GM23248 (cell line): ENCODE measurements at regions not wholly inside any gene's neighbourhood (a gene's known extent, or its start where the extent isn't known, plus 50 kb on each side); places are given as distances from the start of the nearest gene placed in this dataset.

ENCODE experiments used
- DNase-seq: peaks from one replicate; pipeline ENCODE4 v3.0.0-alpha.2; 2015
- H2AFZ ChIP-seq: fragments of 200-600 bp; sonication (generic); 2 replicates; pipeline ENCODE4 v1.6.1; 2016; ENCODE audit warnings: antibody characterized with exemption
- H3F3A ChIP-seq: fragments of 200-600 bp; sonication (generic); 2 replicates; pipeline ENCODE4 v1.6.1; 2016; ENCODE audit warnings: mild to moderate bottlenecking, antibody characterized with exemption, mixed run types; ENCODE audit not compliant: insufficient read depth
- H3K27ac ChIP-seq: fragments of 200-600 bp; sonication (generic); 2 replicates; pipeline ENCODE4 v1.5.1; 2016; ENCODE audit warnings: mild to moderate bottlenecking
- H3K27me3 ChIP-seq: fragments of 200-600 bp; sonication (generic); replicated peaks from 2 replicates; pipeline ENCODE4 v1.6.1; 2016; ENCODE audit warnings: mild to moderate bottlenecking; ENCODE audit not compliant: insufficient read depth
- H3K36me3 ChIP-seq: fragments of 200-600 bp; sonication (generic); 2 replicates; pipeline ENCODE4 v1.6.1; 2016; ENCODE audit warnings: low read depth, mild to moderate bottlenecking
- H3K4me1 ChIP-seq: fragments of 200-600 bp; sonication (generic); 2 replicates; pipeline ENCODE4 v1.6.1; 2016; ENCODE audit warnings: mild to moderate bottlenecking; ENCODE audit not compliant: insufficient read depth
- H3K4me2 ChIP-seq: fragments of 200-600 bp; sonication (generic); one replicate; pipeline ENCODE4 v1.6.1; 2016; ENCODE audit warnings: mild to moderate bottlenecking; ENCODE audit not compliant: unreplicated experiment
- H3K4me3 ChIP-seq: fragments of 200-600 bp; sonication (generic); 2 replicates; pipeline ENCODE4 v1.5.1; 2016; ENCODE audit warnings: mild to moderate bottlenecking
- H3K79me2 ChIP-seq: fragments of 200-600 bp; sonication (generic); 2 replicates; pipeline ENCODE4 v1.6.1; 2016; ENCODE audit warnings: mild to moderate bottlenecking; ENCODE audit not compliant: insufficient read depth
- H3K9ac ChIP-seq: fragments of 200-600 bp; sonication (generic); 2 replicates; pipeline ENCODE4 v1.6.1; 2016; ENCODE audit warnings: mild to moderate bottlenecking
- H3K9me2 ChIP-seq: fragments of 200-600 bp; sonication (generic); 2 replicates; pipeline ENCODE4 v1.6.1; 2016; ENCODE audit warnings: mixed run types, mild to moderate bottlenecking, moderate library complexity; ENCODE audit not compliant: insufficient read depth
- H3K9me3 ChIP-seq: fragments of 200-600 bp; sonication (generic); one replicate; pipeline ENCODE4 v1.6.1; 2017; ENCODE audit warnings: low read depth
- H4K20me1 ChIP-seq: fragments of 200-600 bp; sonication (generic); 2 replicates; pipeline ENCODE4 v1.6.0; 2016; ENCODE audit not compliant: insufficient read depth
- EZH2 ChIP-seq: fragments of 200-600 bp; sonication (generic); IDR thresholded peaks from 2 replicates; pipeline ENCODE4 v1.6.1; 2018; ENCODE audit warnings: antibody characterized with exemption, mild to moderate bottlenecking; ENCODE audit not compliant: insufficient read depth, poor library complexity, severe bottlenecking
- EZH2phosphoT487 ChIP-seq: fragments of 200-600 bp; sonication (generic); IDR thresholded peaks from 2 replicates; pipeline ENCODE4 v1.6.1; 2018; ENCODE audit warnings: antibody characterized with exemption, moderate library complexity, mild to moderate bottlenecking, low read depth; ENCODE audit not compliant: insufficient read depth
- WGBS, 2 experiments: methylation state at CpG; one replicate each; pipeline ENCODE4 v1.1.6; 2015 to 2017; ENCODE audit warnings: low lambda C conversion rate in 2 of 2, low coverage in 1 of 2; ENCODE audit errors: missing lambda C conversion rate in 2 of 2; 5-methylcytosine and 5-hydroxymethylcytosine counted together
- in situ Hi-C: fragments of 300-500 bp; cut with MboI; formaldehyde crosslinking; loops from 2 replicates; pipeline ENCODE4 v1.15.0; 2020

GRCh38 chr6:99808992-99809391 is 185.0 kb downstream of the MCHR2 start:
- no peaks in the 10 kb centered on the region for H3K79me2 ChIP-seq
- no peak overlapping the region for H3K9ac ChIP-seq
- H3K4me3 ChIP-seq = no peak overlapping the region
- H3K9me3 ChIP-seq = no peaks in the 10 kb centered on the region
- H3K9me2 ChIP-seq = no peaks in the 10 kb centered on the region
- TF ChIP-seq EZH2phosphoT487 = no peak
- TF ChIP-seq EZH2 = no peak
- no peaks in the 10 kb centered on the region for H3F3A ChIP-seq
- no peaks in the 10 kb centered on the region for H3K4me1 ChIP-seq
- H3K36me3 ChIP-seq = no peaks in the 10 kb centered on the region
- no peaks in the 10 kb centered on the region for H4K20me1 ChIP-seq
- in situ Hi-C loops = no loop called here
- 48 to 53% methylated on average over 2 of the region's 2 CpGs for WGBS, 2 experiments
- H3K4me2 ChIP-seq = no peak overlapping the region
- no peak for DNase-seq
- H3K27me3 ChIP-seq = peaks cover 9% of the 10 kb centered on the region
- no peak overlapping the region for H3K27ac ChIP-seq
- no peak overlapping the region for H2AFZ ChIP-seq

- 22 to 25% methylated on average over 1 of the region's 1 CpG for WGBS, 2 experiments
- Histone ChIP-seq H3K9ac (no peak overlapping the region), H3F3A (no peaks in the 10 kb centered on the region), H2AFZ (no peak overlapping the region), H3K4me2 (no peak overlapping the region), H3K9me2 (no peaks in the 10 kb centered on the region), H3K4me1 (no peaks in the 10 kb centered on the region), H3K36me3 (no peaks in the 10 kb centered on the region), H3K4me3 (no peak overlapping the region), H3K27me3 (peaks cover 9% of the 10 kb centered on the region; the same call in 1 of the 2 replicates), H3K9me3 (no peaks in the 10 kb centered on the region), H3K27ac (no peak overlapping the region), H4K20me1 (no peaks in the 10 kb centered on the region), H3K79me2 (no peaks in the 10 kb centered on the region)
- in situ Hi-C loops = no loop called here
- TF ChIP-seq EZH2 (no peak), EZH2phosphoT487 (no peak)
- DNase-seq = no peak
Observed at GRCh38 chr6:99810295-99810694, 183.7 kb downstream of the MCHR2 start.

GRCh38 chr6:99810942-99811620 is 182.9 kb downstream of the MCHR2 start:
- DNase-seq = no peak

GRCh38 chr6:99811636-99812035 is 182.4 kb downstream of the MCHR2 start:
- no peak for TF ChIP-seq EZH2
- no peak for TF ChIP-seq EZH2phosphoT487
- no peak overlapping the region for H3K9ac ChIP-seq
- no peaks in the 10 kb centered on the region for H3K36me3 ChIP-seq
- no peaks in the 10 kb centered on the region for H3K9me2 ChIP-seq
- no peak overlapping the region for H3K27ac ChIP-seq
- no peaks in the 10 kb centered on the region for H4K20me1 ChIP-seq
- H3F3A ChIP-seq = no peaks in the 10 kb centered on the region
- no peaks in the 10 kb centered on the region for H3K79me2 ChIP-seq
- no peak overlapping the region for H2AFZ ChIP-seq
- no peak overlapping the region for H3K4me2 ChIP-seq
- no peak for DNase-seq
- H3K9me3 ChIP-seq = no peaks in the 10 kb centered on the region
- no peak overlapping the region for H3K4me3 ChIP-seq
- WGBS, 2 experiments = 60 to 66% methylated on average over 1 of the region's 1 CpG
- no peaks in the 10 kb centered on the region for H3K4me1 ChIP-seq
- in situ Hi-C loops = no loop called here
- H3K27me3 ChIP-seq = peaks cover 9% of the 10 kb centered on the region; the same call in 1 of the 2 replicates

More at GRCh38 chr6:99810942-99811620, 182.9 kb downstream of the MCHR2 start:
- Histone ChIP-seq H4K20me1 (no peaks in the 10 kb centered on the region), H3K9me3 (no peaks in the 10 kb centered on the region), H3K4me2 (no peak overlapping the region), H3K27me3 (peaks cover 9% of the 10 kb centered on the region; the same call in 1 of the 2 replicates), H3K36me3 (no peaks in the 10 kb centered on the region), H3K9me2 (no peaks in the 10 kb centered on the region), H3K4me1 (no peaks in the 10 kb centered on the region), H3K4me3 (no peak overlapping the region), H3K79me2 (no peaks in the 10 kb centered on the region), H3F3A (no peaks in the 10 kb centered on the region), H2AFZ (no peak overlapping the region), H3K9ac (no peak overlapping the region), H3K27ac (no peak overlapping the region)
- in situ Hi-C loops = no loop called here
- 60 to 66% methylated on average over 3 of the region's 3 CpGs for WGBS, 2 experiments
- no peak for TF ChIP-seq EZH2phosphoT487
- TF ChIP-seq EZH2 = no peak
